ENCODE measurements at regions not wholly inside any gene's neighbourhood (a gene's known extent, or its start where the extent isn't known, plus 50 kb on each side); places are given as distances from the start of the nearest gene placed in this dataset.

GRCh38 chr9:6128030-6128429 is 87.6 kb upstream of the IL33 start:
- no peak for TF ChIP-seq CTCF (IDR thresholded peaks at IDR 0.05)
- Mint-ChIP-seq H3K4me1 (no peaks in the 10 kb centered on the region), H3K36me3 (ENCODE audit: low read depth) (no peaks in the 10 kb centered on the region), H3K9me3 (no peaks in the 10 kb centered on the region), H3K27ac (no peak overlapping the region), H3K4me3 (no peak overlapping the region), H3K27me3 (ENCODE audit: low read depth, poor library complexity) (no peaks in the 10 kb centered on the region)
- no peak for DNase-seq

- H3K4me3 Mint-ChIP-seq, result no peak overlapping the region
- peaks cover 12% of the 10 kb centered on the region for H3K27me3 Mint-ChIP-seq (ENCODE audit: low read depth, poor library complexity)
- no peaks in the 10 kb centered on the region for H3K36me3 Mint-ChIP-seq (ENCODE audit: low read depth)
- H3K27ac Mint-ChIP-seq, result no peak overlapping the region
- TF ChIP-seq CTCF (IDR thresholded peaks at IDR 0.05), result no peak
- DNase-seq, result no peak
- H3K4me1 Mint-ChIP-seq, result no peaks in the 10 kb centered on the region
- no peaks in the 10 kb centered on the region for H3K9me3 Mint-ChIP-seq
Observed at GRCh38 chr9:6126377-6126776, 89.2 kb upstream of the IL33 start.

GRCh38 chr9:6123416-6123815 is 92.2 kb upstream of the IL33 start:
- no peaks in the 10 kb centered on the region for H3K36me3 Mint-ChIP-seq (ENCODE audit: low read depth)
- H3K4me3 Mint-ChIP-seq, result no peak overlapping the region
- no peaks in the 10 kb centered on the region for H3K9me3 Mint-ChIP-seq
- no peak for DNase-seq
- TF ChIP-seq CTCF (IDR thresholded peaks at IDR 0.05), result no peak
- peaks cover 12% of the 10 kb centered on the region for H3K27me3 Mint-ChIP-seq (ENCODE audit: low read depth, poor library complexity)
- peak overlapping the region; percentile 55 for H3K27ac Mint-ChIP-seq
- H3K4me1 Mint-ChIP-seq, result no peaks in the 10 kb centered on the region

GRCh38 chr9:6121707-6122106 is 93.9 kb upstream of the IL33 start:
- Mint-ChIP-seq H3K4me1 (no peaks in the 10 kb centered on the region), H3K27me3 (ENCODE audit: low read depth, poor library complexity) (peaks cover 12% of the 10 kb centered on the region), H3K36me3 (ENCODE audit: low read depth) (no peaks in the 10 kb centered on the region), H3K9me3 (no peaks in the 10 kb centered on the region), H3K4me3 (no peak overlapping the region), H3K27ac (no peak overlapping the region)
- no peak for DNase-seq
- no peak for TF ChIP-seq CTCF (IDR thresholded peaks at IDR 0.05)

GRCh38 chr9:6114424-6114823 is 99.0 kb upstream of the RANBP6 start:
- H3K36me3 Mint-ChIP-seq (ENCODE audit: low read depth), result no peaks in the 10 kb centered on the region
- H3K27me3 Mint-ChIP-seq (ENCODE audit: low read depth, poor library complexity), result peaks cover 3% of the 10 kb centered on the region
- H3K27ac Mint-ChIP-seq, result no peak overlapping the region
- TF ChIP-seq CTCF (IDR thresholded peaks at IDR 0.05), result no peak
- no peak overlapping the region for H3K4me3 Mint-ChIP-seq
- peaks cover 3% of the 10 kb centered on the region for H3K9me3 Mint-ChIP-seq
- DNase-seq, result no peak
- H3K4me1 Mint-ChIP-seq, result no peaks in the 10 kb centered on the region

- H3K27ac Mint-ChIP-seq, result no peak overlapping the region
- no peaks in the 10 kb centered on the region for H3K4me1 Mint-ChIP-seq
- DNase-seq, result no peak
- H3K36me3 Mint-ChIP-seq (ENCODE audit: low read depth), result no peaks in the 10 kb centered on the region
- H3K4me3 Mint-ChIP-seq, result no peak overlapping the region
- TF ChIP-seq CTCF (IDR thresholded peaks at IDR 0.05), result no peak
- H3K27me3 Mint-ChIP-seq (ENCODE audit: low read depth, poor library complexity), result peaks cover 7% of the 10 kb centered on the region
- H3K9me3 Mint-ChIP-seq, result peaks cover 3% of the 10 kb centered on the region
Observed at GRCh38 chr9:6113819-6114218, 98.4 kb upstream of the RANBP6 start.
